ENCODE measurements at regions not wholly inside any gene's neighbourhood (a gene's known extent, or its start where the extent isn't known, plus 50 kb on each side); places are given as distances from the start of the nearest gene placed in this dataset. TPM values are rescaled to one million over a fixed set of nuclear protein-coding genes. Genes with fewer than 3 reads are reported as not detected.
"Not testable (repeated sequence)": the region's sequence is repeated elsewhere in the genome, so short reads cannot be mapped to it uniquely, and the experiment has no call there.

DNA sequence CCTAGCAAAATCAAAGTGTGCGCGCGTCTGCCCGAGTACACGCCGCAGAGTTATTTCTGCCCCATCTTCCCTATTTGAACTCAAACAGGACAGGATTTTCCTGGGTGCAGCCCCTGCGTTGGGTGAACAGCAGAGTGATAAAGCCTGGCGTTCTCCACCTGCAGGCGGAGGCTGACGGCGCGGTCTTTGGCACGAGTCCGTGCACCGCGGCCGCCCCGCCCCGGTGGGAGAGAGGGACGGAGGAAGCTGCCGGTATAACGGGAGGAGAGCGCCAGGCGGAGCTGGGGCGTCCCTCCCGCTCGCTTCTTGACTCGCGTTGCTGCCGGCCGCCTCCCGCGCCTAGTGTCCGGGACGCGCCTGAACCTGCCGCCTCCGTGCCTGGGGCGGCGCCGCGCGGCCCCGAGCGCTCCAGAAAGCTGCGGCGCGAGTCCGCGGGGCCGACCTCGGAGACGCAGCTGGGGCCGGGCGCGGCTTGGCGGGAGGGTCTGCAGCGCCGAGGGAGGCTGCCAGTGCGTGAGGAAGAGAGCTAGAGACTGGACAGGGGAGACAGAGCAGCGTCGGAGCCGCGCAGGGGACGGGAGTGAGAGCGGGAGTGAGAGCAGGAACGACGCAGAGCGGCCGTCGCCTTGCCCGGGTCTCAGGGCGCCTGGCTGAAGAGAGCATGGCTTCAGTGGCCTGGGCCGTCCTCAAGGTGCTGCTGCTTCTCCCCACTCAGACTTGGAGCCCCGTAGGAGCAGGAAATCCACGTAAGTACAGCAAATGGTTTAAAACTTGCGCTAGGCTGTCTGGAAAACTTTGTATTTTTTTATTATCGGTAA, 66.8 kb upstream of the SPATA31A3 start:
- H3K4me3 ChIP-seq (ENCODE audit: low read length in 2 of 2), result peak overlapping the region; percentile 43 to 67
- not testable (repeated sequence) for H3K9me3 ChIP-seq (replicated peaks in 1 of 2; ENCODE audit: control insufficient read depth in 2 of 2, insufficient read depth in 1 of 2, low read depth in 1 of 2, low read length in 2 of 2); H3K79me1 ChIP-seq (ENCODE audit: low read depth, low read length); H2BK12ac ChIP-seq (ENCODE audit: low read length); H3K23ac ChIP-seq (ENCODE audit: low read depth, low read length, poor library complexity); H3K27ac ChIP-seq (replicated peaks; ENCODE audit: low read length); H4K91ac ChIP-seq (ENCODE audit: low read depth, low read length, poor library complexity); H3K18ac ChIP-seq (ENCODE audit: low read length); H4K8ac ChIP-seq (ENCODE audit: low read depth, low read length); H3K36me3 ChIP-seq (replicated peaks in 1 of 2; ENCODE audit: control insufficient read depth in 2 of 2, insufficient read depth in 2 of 2, low read length in 2 of 2); H2BK5ac ChIP-seq (ENCODE audit: low read length); H3K27me3 ChIP-seq (ENCODE audit: control insufficient read depth in 3 of 3, insufficient read depth in 3 of 3, low read depth in 1 of 3, low read length in 3 of 3); H3K4me1 ChIP-seq (ENCODE audit: control insufficient read depth in 2 of 2, insufficient read depth in 1 of 2, low read depth in 1 of 2, low read length in 2 of 2); H3K14ac ChIP-seq (ENCODE audit: low read length); H3K4ac ChIP-seq (ENCODE audit: low read length); H2AK5ac ChIP-seq (ENCODE audit: low read depth, low read length); H2BK15ac ChIP-seq (ENCODE audit: low read length); H2BK120ac ChIP-seq (ENCODE audit: low read depth, low read length)
- H3K9ac ChIP-seq (ENCODE audit: low read depth, low read length, poor library complexity), result peak overlapping the region; percentile 44
- H3K4me2 ChIP-seq (ENCODE audit: insufficient read depth, low read length, poor library complexity, severe bottlenecking), result peak overlapping the region; percentile 33
- no CpG with 5 or more reads among the region's 78 CpGs for WGBS, 2 donors (ENCODE audit: extremely low coverage in 2 of 2, insufficient read length in 2 of 2, insufficient replicate concordance in 1 of 2)
- DNase-seq (ENCODE audit: low spot score), result peak; percentile 44
- peak overlapping the region; percentile 68 for H2AFZ ChIP-seq (ENCODE audit: low read length)

Small RNA genes in the stretch of these regions (small RNA-seq; reads per million reads assigned to genes)
- not detected for gene RN7SL422P (ENCODE audit: insufficient read depth)

Data from neuronal stem cell (in vitro differentiated cells).